Coronary artery (tissue), 2 donors: ENCODE measurements at regions not wholly inside any gene's neighbourhood (a gene's known extent, or its start where the extent isn't known, plus 50 kb on each side); places are given as distances from the start of the nearest gene placed in this dataset.

Experiments
- DNase-seq: peaks from one replicate; pipeline ENCODE4 v3.0.0-alpha.2; 2017; ENCODE audit warnings: low spot score
- H3K27ac ChIP-seq, 2 donors: fragments of 200-600 bp; sonication (generic); one replicate each; pipeline ENCODE4 v1.5.1; 2016 to 2019
- H3K4me3 ChIP-seq: fragments of 200-600 bp; sonication (generic); 2 replicates; pipeline ENCODE4 v1.5.1; 2016; ENCODE audit warnings: mild to moderate bottlenecking, moderate library complexity
- TF ChIP-seq, protein P1 (sequence below): fragments of 200-600 bp; sonication (generic); IDR thresholded peaks from one replicate; pipeline ENCODE4 v1.5.1; 2019; ENCODE audit warnings: antibody characterized with exemption

DNA sequence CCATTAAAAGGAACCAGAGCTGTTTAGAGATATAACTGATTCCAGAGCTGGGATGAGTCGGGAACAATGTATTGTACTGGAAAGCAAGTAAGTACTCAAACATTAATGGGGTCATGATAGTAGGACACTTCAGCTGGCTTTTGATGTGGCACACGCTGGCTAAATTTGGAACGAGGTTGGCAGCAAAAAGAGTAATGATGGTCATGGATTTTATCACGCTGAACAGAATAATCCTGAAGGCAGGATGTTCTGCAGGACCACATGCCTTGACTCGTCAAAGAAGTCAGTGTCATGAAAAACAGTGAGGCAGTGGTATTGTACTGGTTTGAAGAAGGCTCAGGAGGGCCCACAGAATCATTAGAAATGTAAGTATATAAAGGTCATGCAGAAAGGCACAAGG, 220.3 kb downstream of the SNX13 start:
- H3K27ac ChIP-seq: no peak overlapping the region
- DNase-seq: no peak
- TF ChIP-seq, protein P1, sequence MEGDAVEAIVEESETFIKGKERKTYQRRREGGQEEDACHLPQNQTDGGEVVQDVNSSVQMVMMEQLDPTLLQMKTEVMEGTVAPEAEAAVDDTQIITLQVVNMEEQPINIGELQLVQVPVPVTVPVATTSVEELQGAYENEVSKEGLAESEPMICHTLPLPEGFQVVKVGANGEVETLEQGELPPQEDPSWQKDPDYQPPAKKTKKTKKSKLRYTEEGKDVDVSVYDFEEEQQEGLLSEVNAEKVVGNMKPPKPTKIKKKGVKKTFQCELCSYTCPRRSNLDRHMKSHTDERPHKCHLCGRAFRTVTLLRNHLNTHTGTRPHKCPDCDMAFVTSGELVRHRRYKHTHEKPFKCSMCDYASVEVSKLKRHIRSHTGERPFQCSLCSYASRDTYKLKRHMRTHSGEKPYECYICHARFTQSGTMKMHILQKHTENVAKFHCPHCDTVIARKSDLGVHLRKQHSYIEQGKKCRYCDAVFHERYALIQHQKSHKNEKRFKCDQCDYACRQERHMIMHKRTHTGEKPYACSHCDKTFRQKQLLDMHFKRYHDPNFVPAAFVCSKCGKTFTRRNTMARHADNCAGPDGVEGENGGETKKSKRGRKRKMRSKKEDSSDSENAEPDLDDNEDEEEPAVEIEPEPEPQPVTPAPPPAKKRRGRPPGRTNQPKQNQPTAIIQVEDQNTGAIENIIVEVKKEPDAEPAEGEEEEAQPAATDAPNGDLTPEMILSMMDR: no peak
- H3K4me3 ChIP-seq: no peak overlapping the region

DNA sequence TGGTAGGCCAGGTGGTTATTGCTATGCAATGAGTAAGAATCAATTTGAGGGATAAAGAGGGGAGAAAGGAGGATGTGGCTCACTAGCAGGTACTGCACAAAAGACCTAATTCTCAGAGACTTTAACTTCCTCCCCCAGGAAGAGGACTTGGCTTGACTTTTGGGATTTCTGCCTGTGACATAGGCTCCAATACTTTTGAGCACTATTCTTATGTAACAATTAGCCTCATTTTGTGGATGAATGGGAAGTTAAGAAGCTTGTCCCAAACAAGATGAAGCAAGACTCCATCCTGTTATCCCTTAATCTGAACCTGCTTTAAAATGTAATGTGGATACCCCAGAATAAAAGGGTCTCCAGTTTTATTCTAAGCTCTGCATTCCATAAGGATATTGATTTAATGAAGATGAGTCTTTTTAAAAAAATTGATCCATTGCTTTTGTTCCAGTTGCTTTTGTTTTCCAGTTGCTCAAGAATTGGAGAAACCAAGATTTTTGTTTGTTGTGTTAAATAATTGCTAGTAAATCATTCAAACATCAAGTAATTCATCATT, 218.5 kb downstream of the SNX13 start:
- DNase-seq: no peak
- Histone ChIP-seq H3K27ac (no peak overlapping the region), H3K4me3 (no peak overlapping the region)
- TF ChIP-seq, protein P1: no peak

DNA sequence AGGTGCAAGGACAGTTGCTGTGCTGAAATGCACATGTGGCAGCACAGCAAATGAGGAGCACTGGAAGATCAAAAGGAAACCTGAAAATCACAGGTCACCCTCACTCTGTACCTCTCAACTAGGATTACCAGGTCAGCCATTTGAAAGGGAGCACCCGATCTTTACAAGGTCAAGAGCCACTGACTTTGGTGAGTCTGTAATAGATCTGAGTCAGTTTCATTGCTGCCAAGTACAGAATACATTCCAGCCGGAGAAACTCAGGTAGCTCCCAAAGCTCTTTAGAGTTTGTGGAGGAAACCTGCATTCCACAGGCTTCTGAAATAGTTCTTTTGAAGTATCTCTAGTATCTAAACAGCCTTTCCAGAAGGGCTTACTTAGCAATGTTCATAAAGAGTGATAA, 217.5 kb downstream of the SNX13 start:
- TF ChIP-seq, protein P1: no peak
- Histone ChIP-seq H3K27ac (no peak overlapping the region), H3K4me3 (no peak overlapping the region)
- DNase-seq: no peak

DNA sequence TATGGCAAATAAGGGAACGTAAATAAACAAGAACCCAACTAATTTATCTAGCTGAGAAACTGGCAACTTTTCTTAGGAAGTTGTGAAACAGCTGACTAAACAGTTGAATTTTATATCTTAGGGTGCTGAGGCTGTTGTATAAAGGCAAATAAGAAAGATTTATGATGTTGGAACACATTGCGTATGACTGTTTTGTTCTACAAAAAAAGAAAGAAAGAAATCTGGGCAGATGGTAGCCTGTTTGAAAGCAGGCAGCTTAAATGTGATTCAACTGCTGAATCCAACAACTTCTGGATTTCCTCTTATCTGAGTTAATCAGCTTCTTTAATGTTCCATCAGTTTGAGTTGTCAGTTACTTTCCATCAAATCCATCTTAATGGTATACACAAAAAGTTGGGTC, 214.5 kb downstream of the SNX13 start:
- no peak for DNase-seq

DNA sequence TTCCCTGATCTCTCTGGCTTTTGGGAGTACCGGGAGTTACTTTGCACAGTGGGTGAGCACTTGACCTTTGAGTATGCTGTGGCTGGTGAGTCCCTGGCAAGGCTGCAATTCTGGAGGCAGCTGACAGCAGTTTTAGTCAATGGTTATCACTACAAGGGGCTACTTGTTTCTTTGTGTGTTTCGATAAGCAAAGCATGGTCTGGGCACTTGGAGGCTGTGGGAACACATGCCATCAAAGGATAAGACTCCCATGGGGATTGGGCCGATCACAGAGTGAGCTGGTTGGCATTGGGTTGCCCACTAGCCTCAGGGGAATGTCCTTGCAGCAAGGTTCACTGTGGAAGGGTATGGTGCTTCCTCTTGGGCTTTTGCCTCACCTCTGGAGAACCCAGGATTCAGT, 208.2 kb downstream of the SNX13 start:
- DNase-seq: no peak
- TF ChIP-seq, protein P1: no peak
- H3K4me3 ChIP-seq: no peak overlapping the region
- no peak overlapping the region for H3K27ac ChIP-seq

More for the DNA sequence above, 214.5 kb downstream of the SNX13 start:
- H3K27ac ChIP-seq: no peak overlapping the region
- TF ChIP-seq, protein P1: no peak
- no peak overlapping the region for H3K4me3 ChIP-seq
